GM12875 (cell line): ENCODE measurements at regions not wholly inside any gene's neighbourhood (a gene's known extent, or its start where the extent isn't known, plus 50 kb on each side); places are given as distances from the start of the nearest gene placed in this dataset.
A peak's percentile ranks its signal among the peaks of the same experiment; 100 is the strongest.

Experiments
- H3K4me3 ChIP-seq: one replicate; pipeline ENCODE4 v1.5.1; 2011; ENCODE audit warnings: low read depth, low read length, control low read depth
- TF ChIP-seq, protein P1 (sequence below): IDR thresholded peaks from 2 replicates; pipeline ENCODE4 v1.5.1; 2011; ENCODE audit warnings: low read depth, mild to moderate bottlenecking, control low read depth, inconsistent platforms, low read length, moderate library complexity, borderline replicate concordance; ENCODE audit not compliant: insufficient read depth

GRCh38 chr4:43089730-43090129 is 197.2 kb downstream of the GRXCR1 start:
- no peak overlapping the region for H3K4me3 ChIP-seq
- TF ChIP-seq, protein P1, sequence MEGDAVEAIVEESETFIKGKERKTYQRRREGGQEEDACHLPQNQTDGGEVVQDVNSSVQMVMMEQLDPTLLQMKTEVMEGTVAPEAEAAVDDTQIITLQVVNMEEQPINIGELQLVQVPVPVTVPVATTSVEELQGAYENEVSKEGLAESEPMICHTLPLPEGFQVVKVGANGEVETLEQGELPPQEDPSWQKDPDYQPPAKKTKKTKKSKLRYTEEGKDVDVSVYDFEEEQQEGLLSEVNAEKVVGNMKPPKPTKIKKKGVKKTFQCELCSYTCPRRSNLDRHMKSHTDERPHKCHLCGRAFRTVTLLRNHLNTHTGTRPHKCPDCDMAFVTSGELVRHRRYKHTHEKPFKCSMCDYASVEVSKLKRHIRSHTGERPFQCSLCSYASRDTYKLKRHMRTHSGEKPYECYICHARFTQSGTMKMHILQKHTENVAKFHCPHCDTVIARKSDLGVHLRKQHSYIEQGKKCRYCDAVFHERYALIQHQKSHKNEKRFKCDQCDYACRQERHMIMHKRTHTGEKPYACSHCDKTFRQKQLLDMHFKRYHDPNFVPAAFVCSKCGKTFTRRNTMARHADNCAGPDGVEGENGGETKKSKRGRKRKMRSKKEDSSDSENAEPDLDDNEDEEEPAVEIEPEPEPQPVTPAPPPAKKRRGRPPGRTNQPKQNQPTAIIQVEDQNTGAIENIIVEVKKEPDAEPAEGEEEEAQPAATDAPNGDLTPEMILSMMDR, result no peak

DNA sequence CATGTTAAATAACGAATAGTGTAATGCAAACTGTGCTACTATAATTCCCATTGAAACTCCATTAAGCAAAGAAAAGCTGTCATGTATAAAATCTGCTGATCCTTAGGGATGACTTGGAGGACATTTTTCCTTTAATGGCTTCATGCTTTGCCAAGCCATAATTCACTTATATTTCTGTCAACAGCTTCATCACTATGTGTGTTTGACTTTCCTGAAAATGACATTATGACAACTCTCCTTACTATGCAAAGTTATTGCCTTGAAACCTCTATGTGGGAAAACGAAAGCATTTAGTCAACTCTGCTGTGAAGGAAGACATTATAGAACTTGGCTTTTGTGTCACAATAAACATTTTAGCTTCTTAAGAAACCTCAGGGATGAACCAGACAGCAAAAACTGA is 210.5 kb downstream of the GRXCR1 start:
- no peak overlapping the region for H3K4me3 ChIP-seq
- TF ChIP-seq, protein P1, result no peak

GRCh38 chr4:43112139-43112538 is 219.6 kb downstream of the GRXCR1 start:
- TF ChIP-seq, protein P1, result no peak
- no peak overlapping the region for H3K4me3 ChIP-seq

DNA sequence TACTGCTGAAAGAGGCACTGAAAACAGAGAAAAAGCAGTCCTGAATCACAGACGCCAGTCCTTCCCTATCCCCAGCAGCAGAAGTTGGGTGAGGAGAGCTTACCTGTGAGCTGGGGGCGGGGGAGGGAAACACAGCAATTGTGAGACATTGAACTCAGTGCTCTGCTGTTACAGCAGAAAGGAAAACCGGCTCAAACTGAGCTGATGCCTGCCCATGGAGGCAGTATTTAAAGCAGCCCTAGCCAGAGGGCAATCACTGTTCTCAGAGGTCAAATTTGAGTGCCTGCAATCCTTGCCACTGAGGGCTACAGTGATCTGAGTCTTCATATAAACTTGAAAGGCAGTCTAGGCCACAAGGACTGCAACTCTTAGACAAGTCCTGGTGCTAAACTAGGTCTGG is 220.7 kb downstream of the GRXCR1 start:
- TF ChIP-seq, protein P1, result no peak
- no peak overlapping the region for H3K4me3 ChIP-seq

DNA sequence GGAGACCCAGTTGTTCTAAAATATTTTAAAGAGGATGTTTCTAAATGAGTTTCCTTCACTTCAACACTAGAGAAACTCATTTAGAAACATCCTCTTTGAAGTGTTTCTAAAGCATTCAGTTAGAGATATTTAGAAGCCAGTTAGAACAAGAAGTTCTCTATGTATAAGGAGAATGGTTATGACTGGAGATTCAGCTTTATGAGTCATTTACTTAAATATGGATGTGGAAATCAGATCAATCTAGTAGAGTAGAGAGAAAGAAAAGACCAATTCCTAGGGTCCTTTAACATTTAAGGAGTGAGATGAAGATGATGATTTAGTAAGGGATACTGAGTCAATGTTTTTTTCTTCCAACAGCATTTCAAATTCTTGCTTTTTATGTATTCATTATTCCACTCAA is 234.1 kb downstream of the GRXCR1 start:
- TF ChIP-seq, protein P1, result no peak

GRCh38 chr4:43130228-43131021 is 237.9 kb downstream of the GRXCR1 start:
- TF ChIP-seq, protein P1, result no peak
- H3K4me3 ChIP-seq, result no peak overlapping the region

More for the DNA sequence above, 234.1 kb downstream of the GRXCR1 start:
- H3K4me3 ChIP-seq, result no peak overlapping the region

DNA sequence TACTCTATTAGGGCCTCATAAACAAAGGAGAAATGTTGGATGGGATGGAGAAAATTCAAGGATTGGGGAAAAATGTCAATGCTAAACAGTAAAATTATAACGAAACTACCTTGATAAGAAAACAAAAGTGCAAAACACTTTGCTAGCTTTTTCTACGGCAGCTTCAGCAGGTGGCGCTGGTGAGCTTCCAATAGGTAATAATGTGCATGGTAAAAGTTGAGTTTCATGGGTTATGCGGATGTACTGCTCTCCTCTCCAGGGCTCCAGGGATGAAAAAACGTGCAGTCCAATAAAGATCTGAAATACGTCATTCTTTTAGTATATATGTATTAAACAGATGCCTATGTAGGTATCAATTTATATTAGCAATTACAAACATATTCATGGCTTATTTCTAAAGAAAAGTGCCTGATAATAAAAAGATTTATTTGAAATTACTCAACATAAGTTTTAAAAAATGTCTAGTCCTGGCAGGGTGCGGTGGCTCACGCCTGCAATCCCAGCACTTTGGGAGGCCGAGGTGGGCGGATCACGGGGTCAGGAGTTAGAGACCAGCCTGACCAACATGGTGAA is 239.6 kb downstream of the GRXCR1 start:
- H3K4me3 ChIP-seq, result no peak overlapping the region
- TF ChIP-seq, protein P1, result peak; percentile 75
